Mesenchymal stem cell (in vitro differentiated cells and primary cell): ENCODE measurements at regions not wholly inside any gene's neighbourhood (a gene's known extent, or its start where the extent isn't known, plus 50 kb on each side); places are given as distances from the start of the nearest gene placed in this dataset.

ENCODE experiments used
- DNase-seq: peaks from one replicate; pipeline ENCODE4 v3.0.0-alpha.2; 2013
- H2AFZ ChIP-seq: one replicate; pipeline ENCODE4 v1.6.1; 2013; ENCODE audit warnings: low read depth, mild to moderate bottlenecking, control low read depth, inconsistent platforms, low read length, moderate library complexity
- H2AK5ac ChIP-seq: 2 replicates; pipeline ENCODE4 v1.6.1; 2013; ENCODE audit warnings: low read length, moderate library complexity, mild to moderate bottlenecking, inconsistent platforms; ENCODE audit not compliant: severe bottlenecking
- H2BK120ac ChIP-seq: one replicate; pipeline ENCODE4 v1.6.1; 2013; ENCODE audit warnings: low read depth, mild to moderate bottlenecking, inconsistent platforms, low read length, moderate library complexity
- H2BK12ac ChIP-seq, 2 experiments: one replicate each; pipeline ENCODE4 v1.6.1; 2013; ENCODE audit warnings: inconsistent platforms in 2 of 2, low read length in 2 of 2, mild to moderate bottlenecking in 2 of 2, moderate library complexity in 2 of 2, control low read depth in 1 of 2
- H2BK15ac ChIP-seq: one replicate; pipeline ENCODE4 v1.6.1; 2013; ENCODE audit warnings: mild to moderate bottlenecking, low read depth, inconsistent platforms; ENCODE audit not compliant: poor library complexity, severe bottlenecking
- H2BK5ac ChIP-seq: 2 replicates; pipeline ENCODE4 v1.6.1; 2013; ENCODE audit warnings: low read depth, mild to moderate bottlenecking, low read length, control low read depth, inconsistent platforms; ENCODE audit not compliant: poor library complexity, severe bottlenecking
- H3K14ac ChIP-seq, 2 experiments: one replicate each; pipeline ENCODE4 v1.6.1; 2013; ENCODE audit warnings: inconsistent platforms in 2 of 2, low read length in 2 of 2, control low read depth in 1 of 2, mild to moderate bottlenecking in 1 of 2, moderate library complexity in 1 of 2
- H3K18ac ChIP-seq, 2 experiments: one replicate each; pipeline ENCODE4 v1.6.1; 2013; ENCODE audit warnings: inconsistent platforms in 2 of 2, low read length in 2 of 2, control low read depth in 1 of 2, low read depth in 1 of 2, mild to moderate bottlenecking in 1 of 2
- H3K23ac ChIP-seq, 2 experiments: one replicate each; pipeline ENCODE4 v1.6.1; 2013; ENCODE audit warnings: inconsistent platforms in 2 of 2, low read length in 2 of 2, mild to moderate bottlenecking in 2 of 2, moderate library complexity in 2 of 2, control low read depth in 1 of 2
- H3K27ac ChIP-seq: 2 replicates; pipeline ENCODE4 v1.5.1; 2013; ENCODE audit warnings: mild to moderate bottlenecking, moderate library complexity, low read length, control low read depth, inconsistent platforms; ENCODE audit not compliant: poor library complexity, severe bottlenecking
- H3K27me3 ChIP-seq, 2 experiments: 2 replicates each; pipeline versions ENCODE4 v1.6.1 to v1.7.0; 2013; ENCODE audit warnings: low read length in 2 of 2, mild to moderate bottlenecking in 2 of 2, moderate library complexity in 2 of 2, control low read depth in 1 of 2, inconsistent platforms in 1 of 2; ENCODE audit not compliant: control insufficient read depth in 1 of 2, insufficient read depth in 1 of 2
- H3K36me3 ChIP-seq, 2 experiments: 2 replicates each; pipeline versions ENCODE4 v1.6.1 to v1.7.0; 2013; ENCODE audit warnings: low read length in 2 of 2, control low read depth in 1 of 2, inconsistent platforms in 1 of 2, low read depth in 1 of 2, mild to moderate bottlenecking in 1 of 2; ENCODE audit not compliant: insufficient read depth in 2 of 2, control insufficient read depth in 1 of 2
- H3K4ac ChIP-seq, 2 experiments: one replicate each; pipeline ENCODE4 v1.6.1; 2013; ENCODE audit warnings: inconsistent platforms in 2 of 2, low read length in 2 of 2, mild to moderate bottlenecking in 2 of 2, moderate library complexity in 2 of 2, control low read depth in 1 of 2, low read depth in 1 of 2
- H3K4me1 ChIP-seq: 2 replicates; pipeline ENCODE4 v1.6.1; 2013; ENCODE audit warnings: low read depth, low read length, control low read depth; ENCODE audit not compliant: control insufficient read depth, insufficient read depth
- H3K4me2 ChIP-seq: 2 replicates; pipeline ENCODE4 v1.6.1; 2013; ENCODE audit warnings: low read length, mild to moderate bottlenecking, inconsistent platforms; ENCODE audit not compliant: poor library complexity, severe bottlenecking
- H3K4me3 ChIP-seq, 2 experiments: 2 replicates each; pipeline versions ENCODE4 v1.5.1 to v1.7.0; 2013; ENCODE audit warnings: low read length in 2 of 2, mild to moderate bottlenecking in 2 of 2, control low read depth in 1 of 2, low read depth in 1 of 2; ENCODE audit not compliant: insufficient read depth in 1 of 2
- H3K79me1 ChIP-seq: replicated peaks from 2 replicates; pipeline ENCODE4 v1.6.1; 2013; ENCODE audit warnings: mild to moderate bottlenecking, control low read depth, low read length, inconsistent platforms; ENCODE audit not compliant: poor library complexity, severe bottlenecking
- H3K9ac ChIP-seq: 2 replicates; pipeline ENCODE4 v1.7.0; 2013; ENCODE audit warnings: mild to moderate bottlenecking, low read length, moderate library complexity
- H3K9me3 ChIP-seq: 2 replicates; pipeline ENCODE4 v1.7.0; 2013; ENCODE audit warnings: mild to moderate bottlenecking, low read length; ENCODE audit not compliant: control insufficient read depth
- H4K8ac ChIP-seq: one replicate; pipeline ENCODE4 v1.6.1; 2013; ENCODE audit warnings: inconsistent platforms, mild to moderate bottlenecking, low read length, moderate library complexity
- H4K91ac ChIP-seq: one replicate; pipeline ENCODE4 v1.6.1; 2013; ENCODE audit warnings: mild to moderate bottlenecking, low read length, inconsistent platforms
- WGBS: methylation state at CpG from one replicate; pipeline ENCODE4 v1.1.7; 2013; ENCODE audit warnings: mixed read lengths; 5-methylcytosine and 5-hydroxymethylcytosine counted together

DNA sequence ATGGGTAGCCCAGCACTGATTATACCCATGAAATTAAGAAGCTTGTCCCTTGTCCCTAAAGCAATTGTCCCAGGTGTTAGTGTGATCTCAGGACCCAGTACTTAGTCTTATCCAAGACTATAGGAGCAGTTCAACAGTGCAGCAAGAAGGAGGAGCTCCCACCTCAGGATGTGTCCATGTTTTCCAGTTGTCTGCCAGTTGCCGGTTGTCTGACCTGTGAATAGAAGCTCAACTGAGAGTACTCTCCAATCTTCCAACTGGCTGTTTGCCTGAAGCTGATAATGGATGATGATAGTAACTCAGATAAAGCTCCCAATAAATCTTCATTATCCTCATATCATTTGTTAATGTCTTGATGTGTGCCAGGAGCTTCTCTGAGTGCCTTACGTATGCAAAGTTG is 107.2 kb upstream of the HTR2A start:
- Histone ChIP-seq H3K9me3 (no peaks in the 10 kb centered on the region), H4K91ac (no peak overlapping the region), H3K18ac (no peak overlapping the region), H3K9ac (no peak overlapping the region), H3K23ac (no peak overlapping the region), H2BK5ac (no peak overlapping the region), H3K79me1 (no peaks in the 10 kb centered on the region), H2AFZ (no peak overlapping the region), H2BK120ac (no peak overlapping the region), H3K27me3 (no peaks in the 10 kb centered on the region), H2AK5ac (no peak overlapping the region), H3K27ac (no peak overlapping the region), H2BK15ac (no peak overlapping the region), H2BK12ac (no peak overlapping the region), H3K4me3 (no peak overlapping the region), H4K8ac (no peak overlapping the region), H3K4me1 (no peaks in the 10 kb centered on the region), H3K36me3 (no peaks in the 10 kb centered on the region), H3K4me2 (no peak overlapping the region), H3K14ac (no peak overlapping the region), H3K4ac (no peak overlapping the region)
- peak; percentile 20 for DNase-seq
- WGBS = 92% methylated on average over 2 of the region's 2 CpGs

DNA sequence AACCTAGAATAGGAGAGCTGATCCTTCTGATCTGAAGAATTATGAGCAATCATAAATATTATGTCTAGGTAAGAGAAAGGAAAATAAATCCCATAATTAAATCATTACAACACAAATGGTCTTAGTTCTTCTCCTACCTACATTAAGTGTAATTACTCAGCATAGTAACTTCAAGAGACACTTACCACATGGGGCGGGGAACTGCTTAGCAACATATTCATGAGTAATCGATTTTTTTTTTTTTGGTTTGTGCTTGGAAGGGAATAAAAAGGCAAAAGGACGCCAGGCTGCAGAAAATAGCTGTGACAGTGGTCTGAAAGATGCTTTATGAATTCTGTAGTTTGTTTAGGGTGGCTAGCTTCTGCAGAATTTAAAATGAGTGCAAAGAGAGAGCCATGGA is 103.3 kb upstream of the HTR2A start:
- no peak overlapping the region for H3K9ac ChIP-seq
- no peak overlapping the region for H2BK120ac ChIP-seq
- H2BK5ac ChIP-seq = no peak overlapping the region
- H3K27ac ChIP-seq = no peak overlapping the region
- no peaks in the 10 kb centered on the region for H3K79me1 ChIP-seq
- H3K27me3 ChIP-seq = no peaks in the 10 kb centered on the region
- H3K9me3 ChIP-seq = no peaks in the 10 kb centered on the region
- WGBS = 86% methylated on average over 3 of the region's 3 CpGs
- no peak overlapping the region for H3K4ac ChIP-seq
- H2BK12ac ChIP-seq = no peak overlapping the region
- no peak overlapping the region for H4K91ac ChIP-seq
- no peak overlapping the region for H4K8ac ChIP-seq
- no peak overlapping the region for H3K14ac ChIP-seq
- H3K18ac ChIP-seq = no peak overlapping the region
- no peak overlapping the region for H3K4me2 ChIP-seq
- no peak overlapping the region for H2BK15ac ChIP-seq
- no peak for DNase-seq
- no peak overlapping the region for H2AFZ ChIP-seq
- no peak overlapping the region for H2AK5ac ChIP-seq
- no peaks in the 10 kb centered on the region for H3K4me1 ChIP-seq
- no peak overlapping the region for H3K23ac ChIP-seq
- H3K36me3 ChIP-seq = no peaks in the 10 kb centered on the region
- no peak overlapping the region for H3K4me3 ChIP-seq

DNA sequence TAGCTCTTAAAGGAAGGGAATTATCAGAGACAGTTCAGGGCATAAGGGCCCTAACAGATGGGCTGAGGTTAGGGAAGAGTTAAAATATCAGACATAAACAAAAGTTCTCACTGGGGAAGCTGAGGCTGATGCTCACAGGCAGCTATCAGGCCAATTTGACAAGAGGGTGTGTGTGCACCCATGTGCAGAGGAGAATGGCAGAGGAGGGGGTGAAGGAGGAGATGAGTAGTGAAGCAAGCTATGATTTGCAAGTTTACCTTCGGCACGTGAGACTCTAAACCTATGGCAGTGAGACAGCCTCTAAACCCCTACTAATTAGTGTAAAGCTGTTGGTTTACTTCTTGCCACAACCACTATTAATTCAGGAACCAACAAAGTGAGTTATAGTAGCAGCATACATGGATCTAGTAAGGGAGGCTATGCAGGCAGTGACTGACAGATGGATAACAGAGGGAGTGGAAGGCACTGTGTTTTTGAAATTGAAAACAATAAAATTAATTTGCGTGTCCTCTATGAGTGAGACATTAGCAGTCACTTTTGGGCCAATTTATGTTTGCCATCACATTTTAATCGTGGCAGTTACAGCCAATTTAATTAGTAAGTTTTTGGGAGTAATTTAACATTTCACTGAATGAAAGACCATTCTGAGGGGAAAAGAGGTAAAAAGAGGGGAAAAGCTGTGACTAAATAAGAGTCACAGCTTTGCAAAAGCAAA is 99.6 kb upstream of the HTR2A start:
- 100% methylated on average over 2 of the region's 4 CpGs for WGBS
- Histone ChIP-seq H3K18ac (no peak overlapping the region), H2BK120ac (no peak overlapping the region), H3K14ac (no peak overlapping the region), H3K27ac (no peak overlapping the region), H2AFZ (no peak overlapping the region), H3K9me3 (no peaks in the 10 kb centered on the region), H4K91ac (no peak overlapping the region), H3K36me3 (no peaks in the 10 kb centered on the region), H3K27me3 (no peaks in the 10 kb centered on the region), H3K4ac (no peak overlapping the region), H4K8ac (no peak overlapping the region), H3K79me1 (no peaks in the 10 kb centered on the region), H3K4me3 (no peak overlapping the region), H3K23ac (no peak overlapping the region), H3K4me2 (no peak overlapping the region), H3K4me1 (no peaks in the 10 kb centered on the region), H2BK12ac (no peak overlapping the region), H3K9ac (no peak overlapping the region), H2AK5ac (no peak overlapping the region), H2BK5ac (no peak overlapping the region), H2BK15ac (no peak overlapping the region)
- DNase-seq = no peak

DNA sequence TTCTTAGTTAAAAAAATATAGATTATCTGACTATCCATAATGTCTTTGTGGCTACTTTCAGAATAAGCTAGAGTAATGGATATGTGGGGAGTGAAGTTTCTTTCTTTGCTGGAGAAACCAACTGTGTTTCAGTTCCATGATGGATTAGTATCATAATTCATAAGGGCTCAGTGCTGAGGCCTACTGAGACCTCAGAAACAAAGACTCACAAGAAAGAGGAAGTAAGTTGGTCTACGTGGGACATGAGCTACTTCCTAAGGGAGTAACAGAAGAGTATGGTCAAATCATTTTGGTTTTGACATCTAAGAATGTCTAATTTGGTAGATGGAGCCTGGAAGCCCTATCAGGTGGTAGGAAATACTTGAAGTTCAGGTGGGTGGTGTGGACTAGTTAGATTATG is 99.0 kb upstream of the HTR2A start:
- Histone ChIP-seq H3K4me3 (no peak overlapping the region), H3K36me3 (no peaks in the 10 kb centered on the region), H3K9me3 (no peaks in the 10 kb centered on the region), H2BK12ac (no peak overlapping the region), H3K18ac (no peak overlapping the region), H3K23ac (no peak overlapping the region), H4K8ac (no peak overlapping the region), H4K91ac (no peak overlapping the region), H3K4me2 (no peak overlapping the region), H3K27me3 (no peaks in the 10 kb centered on the region), H3K14ac (no peak overlapping the region), H2BK5ac (no peak overlapping the region), H2BK15ac (no peak overlapping the region), H3K4me1 (no peaks in the 10 kb centered on the region), H3K4ac (no peak overlapping the region), H2BK120ac (no peak overlapping the region), H3K27ac (no peak overlapping the region), H2AFZ (no peak overlapping the region), H3K9ac (no peak overlapping the region), H2AK5ac (no peak overlapping the region), H3K79me1 (no peaks in the 10 kb centered on the region)
- no peak for DNase-seq
- 87% methylated on average over 1 of the region's 1 CpG for WGBS
